Endothelial cell of hepatic sinusoid (primary cell): ENCODE measurements at regions not wholly inside any gene's neighbourhood (a gene's known extent, or its start where the extent isn't known, plus 50 kb on each side); places are given as distances from the start of the nearest gene placed in this dataset.
"Not testable (repeated sequence)": the region's sequence is repeated elsewhere in the genome, so short reads cannot be mapped to it uniquely, and the experiment has no call there.

ENCODE experiments used
- in situ Hi-C: cut with HindIII; loops from 2 replicates; pipeline ENCODE4 v1.10.0; 2017; ENCODE audit warnings: low sequenced_read_pairs

GRCh38 chr6:167748458-167749379, 78.0 kb upstream of the AFDN start:
- in situ Hi-C loops, result no loop called here

GRCh38 chr6:167750956-167751358, 75.8 kb upstream of the AFDN start:
- in situ Hi-C loops, result no loop called here

GRCh38 chr6:167751579-167752115, 75.1 kb upstream of the AFDN start:
- in situ Hi-C loops, result no loop called here

GRCh38 chr6:167753281-167753680, 73.4 kb upstream of the AFDN start:
- in situ Hi-C loops, result not testable (repeated sequence)

DNA sequence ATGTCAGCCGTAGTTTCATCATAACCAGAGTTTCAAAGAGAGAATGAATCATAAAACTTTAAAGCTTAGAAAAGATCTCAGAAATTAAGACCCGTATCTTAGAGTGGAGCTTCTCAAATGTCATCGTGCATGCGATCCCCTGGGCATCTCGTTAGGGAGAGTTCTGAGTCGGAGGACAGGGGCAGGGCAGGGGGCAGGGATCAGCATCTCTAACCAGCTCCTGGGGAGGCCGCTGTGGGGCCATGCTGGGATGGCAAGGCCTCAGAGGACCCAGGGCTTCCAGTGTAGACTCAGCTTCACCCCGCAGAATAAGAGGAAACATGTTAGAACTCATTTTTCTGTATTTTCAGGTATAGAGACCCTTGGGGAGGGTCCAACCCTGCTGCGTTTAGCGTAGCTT, 72.0 kb upstream of the AFDN start:
- in situ Hi-C loops, result no loop called here

DNA sequence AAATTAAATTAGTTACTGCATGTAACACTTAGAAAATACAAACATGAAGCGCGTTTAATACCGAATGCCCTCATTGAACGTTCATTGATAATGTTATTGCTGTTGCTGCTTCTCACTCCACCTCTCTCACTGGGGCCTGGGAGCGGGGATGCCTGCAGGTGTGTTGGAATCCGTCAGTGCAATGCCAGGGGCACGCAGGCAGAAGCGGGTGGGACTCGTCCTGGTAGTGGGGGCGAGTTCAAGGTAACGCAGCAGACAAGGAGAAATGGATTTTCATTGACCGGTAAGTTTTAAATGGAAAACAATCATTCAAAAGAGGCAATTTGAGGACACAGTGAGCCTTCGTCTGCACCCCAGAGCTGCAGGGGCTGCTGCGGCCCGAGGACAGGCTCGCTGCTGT, 71.2 kb upstream of the AFDN start:
- in situ Hi-C loops, result no loop called here

DNA sequence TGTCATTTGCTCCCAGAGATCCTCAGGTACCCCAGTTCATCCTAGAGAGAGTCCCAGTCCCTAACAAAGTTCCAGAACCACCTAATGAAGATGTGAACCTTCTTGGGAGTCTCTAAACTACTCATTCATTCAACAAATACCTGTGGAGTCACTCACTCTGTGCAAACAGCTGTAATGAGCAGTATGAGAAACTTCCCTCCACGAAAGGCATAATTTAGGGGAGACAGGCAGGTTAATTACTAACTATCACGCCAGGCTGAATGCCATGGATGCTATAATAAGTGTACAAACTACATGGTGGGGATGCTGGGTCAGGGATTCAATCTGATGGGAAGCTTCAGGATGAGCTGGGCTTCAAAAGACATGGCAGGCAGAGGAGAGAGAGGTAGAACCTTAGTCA, 70.1 kb upstream of the AFDN start:
- in situ Hi-C loops, result no loop called here

GRCh38 chr6:167757249-167757648, 69.5 kb upstream of the AFDN start:
- in situ Hi-C loops, result no loop called here

DNA sequence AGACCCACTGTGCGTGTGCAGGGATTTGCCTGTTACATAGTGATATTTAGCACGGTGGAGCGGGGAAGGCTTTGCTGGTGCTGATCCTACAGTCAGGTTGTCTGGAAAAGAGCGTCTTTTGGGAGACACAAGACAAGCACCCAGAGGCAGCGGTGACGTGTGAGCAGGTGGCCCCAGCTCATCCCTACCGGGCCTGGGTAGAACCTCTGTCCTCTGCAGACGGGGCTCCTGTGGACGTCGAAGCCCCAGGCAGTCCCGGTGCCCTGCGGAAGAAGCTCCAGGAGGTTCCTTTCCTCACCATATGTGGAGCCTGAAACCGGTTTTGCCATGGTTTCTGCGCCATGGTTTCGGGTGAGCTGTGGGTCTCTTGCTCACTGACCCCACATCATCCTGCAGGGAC, 68.9 kb upstream of the AFDN start:
- in situ Hi-C loops, result no loop called here

- in situ Hi-C loops, result no loop called here
Observed at GRCh38 chr6:167758309-167759023, 68.2 kb upstream of the AFDN start.

DNA sequence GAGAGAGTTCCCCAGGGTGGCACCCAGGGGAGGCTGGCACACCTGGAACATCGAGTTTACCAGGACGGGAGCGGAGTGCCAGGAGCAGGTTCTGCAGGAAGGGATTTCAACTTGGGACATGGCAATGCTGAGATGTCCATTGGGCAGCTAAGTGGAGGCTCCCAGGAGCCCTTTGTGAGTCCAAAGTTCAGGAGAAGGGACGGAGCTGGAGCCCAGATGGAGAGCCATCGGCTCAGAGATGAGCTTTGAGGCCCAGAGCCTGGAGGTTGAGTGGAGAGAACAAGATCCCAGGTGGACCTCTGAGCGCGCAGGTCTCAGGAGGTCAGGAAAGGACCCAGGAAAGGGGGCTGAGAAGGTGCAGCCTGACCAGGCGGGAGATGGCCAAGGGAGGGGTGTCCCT, 67.5 kb upstream of the AFDN start:
- in situ Hi-C loops, result no loop called here

GRCh38 chr6:167759912-167760311, 66.8 kb upstream of the AFDN start:
- in situ Hi-C loops, result no loop called here

- in situ Hi-C loops, result no loop called here
Observed at GRCh38 chr6:167760979-167761793, 65.5 kb upstream of the AFDN start.

DNA sequence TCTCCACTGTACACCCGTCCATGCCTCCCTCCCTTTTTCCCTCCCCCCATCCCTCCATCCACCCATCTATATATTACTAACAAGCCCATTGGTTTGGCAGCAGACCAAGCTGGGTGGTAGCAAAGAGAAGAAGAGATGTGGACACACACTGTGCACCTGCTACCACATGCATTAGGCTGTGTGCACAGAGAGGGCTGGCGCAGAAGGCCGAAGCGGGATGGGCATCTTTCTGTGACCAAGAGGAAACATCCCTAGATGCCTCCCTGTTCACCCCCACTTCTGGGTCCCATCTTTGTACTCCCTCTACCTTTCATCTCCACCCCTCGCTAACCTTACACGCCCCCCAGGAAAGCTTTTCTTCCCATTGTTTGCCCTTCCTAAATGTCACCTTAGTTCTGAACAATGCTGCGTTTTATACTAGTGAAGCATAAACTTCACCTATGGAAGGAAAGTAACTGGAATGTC, 64.9 kb upstream of the AFDN start:
- in situ Hi-C loops, result no loop called here

DNA sequence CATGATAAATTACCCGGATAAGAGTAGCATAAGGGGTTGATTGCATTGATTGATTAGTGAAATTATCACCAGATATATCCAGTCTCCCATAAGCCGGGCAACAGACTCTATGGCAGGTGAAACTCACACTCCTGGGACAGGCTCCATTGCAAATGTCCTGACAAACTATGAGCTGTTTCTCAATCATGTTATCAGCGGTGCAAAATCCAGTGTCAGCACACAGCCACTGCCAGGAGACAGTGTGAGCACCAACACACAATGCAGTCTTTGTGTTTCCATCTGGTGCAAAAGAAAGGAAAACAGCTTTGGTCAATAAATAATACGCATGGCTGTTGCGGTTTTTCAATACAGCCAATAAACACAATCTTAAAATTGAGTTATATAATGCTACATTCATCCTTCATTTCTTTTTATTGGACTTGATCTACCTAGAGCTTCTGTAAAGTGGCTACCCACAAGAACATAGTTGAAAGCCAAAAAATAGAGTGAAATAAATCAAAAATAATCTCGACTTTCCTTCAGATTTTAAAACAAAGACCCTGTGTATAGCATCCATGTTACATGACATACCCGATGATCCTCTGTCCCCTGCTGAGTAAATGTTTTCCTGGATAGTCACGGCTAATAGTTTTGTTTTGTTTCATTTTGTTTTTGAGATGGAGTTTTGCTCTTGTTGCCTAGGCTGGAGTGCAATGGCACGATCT, 64.3 kb upstream of the AFDN start:
- in situ Hi-C loops, result no loop called here

- in situ Hi-C loops, result no loop called here
Observed at GRCh38 chr6:167763056-167763944, 63.4 kb upstream of the AFDN start.

DNA sequence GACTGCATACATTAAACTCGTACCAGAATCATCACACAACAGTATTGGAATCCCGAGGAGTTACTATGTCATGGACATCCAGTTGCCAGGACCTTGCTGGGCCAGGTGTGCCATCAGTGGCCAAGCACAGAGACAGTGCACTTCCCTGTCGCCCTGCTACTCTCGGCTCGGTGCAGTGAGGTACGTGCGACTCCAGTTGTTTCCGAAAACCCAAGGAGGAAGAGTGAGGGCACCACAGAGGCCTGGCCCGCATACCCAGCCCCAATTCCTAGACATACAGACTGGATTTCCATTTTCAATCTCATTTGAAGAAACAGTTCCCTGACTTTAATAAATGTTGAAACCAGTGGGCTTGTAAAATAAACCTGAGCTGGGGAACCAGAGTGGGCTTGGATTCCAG, 62.5 kb upstream of the AFDN start:
- in situ Hi-C loops, result no loop called here

- in situ Hi-C loops, result no loop called here
Observed at GRCh38 chr6:167764713-167765479, 61.8 kb upstream of the AFDN start.
